ENCODE measurements at regions not wholly inside any gene's neighbourhood (a gene's known extent, or its start where the extent isn't known, plus 50 kb on each side); places are given as distances from the start of the nearest gene placed in this dataset.

- TF ChIP-seq CTCF (conservative IDR thresholded peaks at IDR 0.05) = no peak
- no peaks in the 10 kb centered on the region for H3K9me3 Mint-ChIP-seq
- no peak overlapping the region for H3K4me3 Mint-ChIP-seq
- H3K27me3 Mint-ChIP-seq (ENCODE audit: low read depth) = no peaks in the 10 kb centered on the region
- DNase-seq (ENCODE audit: low read depth, low spot score) = no peak
- no peaks in the 10 kb centered on the region for H3K4me1 Mint-ChIP-seq
- no peak overlapping the region for H3K27ac Mint-ChIP-seq (ENCODE audit: unreplicated experiment)
- no peaks in the 10 kb centered on the region for H3K36me3 Mint-ChIP-seq (ENCODE audit: low read depth)
Measured at GRCh38 chr4:57924951-57925350, 814.8 kb upstream of the IGFBP7 start.

GRCh38 chr4:57916479-57916878, 806.3 kb upstream of the IGFBP7 start:
- Mint-ChIP-seq H3K4me1 (no peaks in the 10 kb centered on the region), H3K27ac (ENCODE audit: unreplicated experiment) (no peak overlapping the region), H3K27me3 (ENCODE audit: low read depth) (no peaks in the 10 kb centered on the region), H3K36me3 (ENCODE audit: low read depth) (no peaks in the 10 kb centered on the region), H3K4me3 (no peak overlapping the region), H3K9me3 (peaks cover 6% of the 10 kb centered on the region)
- no peak for DNase-seq (ENCODE audit: low read depth, low spot score)
- TF ChIP-seq CTCF (conservative IDR thresholded peaks at IDR 0.05) = no peak

- Mint-ChIP-seq H3K4me3 (no peak overlapping the region), H3K9me3 (no peaks in the 10 kb centered on the region), H3K36me3 (ENCODE audit: low read depth) (no peaks in the 10 kb centered on the region), H3K27ac (ENCODE audit: unreplicated experiment) (no peak overlapping the region), H3K4me1 (no peaks in the 10 kb centered on the region), H3K27me3 (ENCODE audit: low read depth) (no peaks in the 10 kb centered on the region)
- no peak for TF ChIP-seq CTCF (conservative IDR thresholded peaks at IDR 0.05)
- DNase-seq (ENCODE audit: low read depth, low spot score) = no peak
Measured at GRCh38 chr4:57911203-57911602, 801.0 kb upstream of the IGFBP7 start.

GRCh38 chr4:57910151-57910550, 800.0 kb upstream of the IGFBP7 start:
- Mint-ChIP-seq H3K9me3 (no peaks in the 10 kb centered on the region), H3K4me1 (no peaks in the 10 kb centered on the region), H3K27ac (ENCODE audit: unreplicated experiment) (no peak overlapping the region), H3K4me3 (no peak overlapping the region), H3K27me3 (ENCODE audit: low read depth) (no peaks in the 10 kb centered on the region), H3K36me3 (ENCODE audit: low read depth) (no peaks in the 10 kb centered on the region)
- no peak for DNase-seq (ENCODE audit: low read depth, low spot score)
- no peak for TF ChIP-seq CTCF (conservative IDR thresholded peaks at IDR 0.05)

- Mint-ChIP-seq H3K27ac (ENCODE audit: unreplicated experiment) (no peak overlapping the region), H3K36me3 (ENCODE audit: low read depth) (no peaks in the 10 kb centered on the region), H3K4me3 (no peak overlapping the region), H3K27me3 (ENCODE audit: low read depth) (no peaks in the 10 kb centered on the region), H3K4me1 (no peaks in the 10 kb centered on the region), H3K9me3 (no peaks in the 10 kb centered on the region)
- TF ChIP-seq CTCF (conservative IDR thresholded peaks at IDR 0.05) = no peak
- DNase-seq (ENCODE audit: low read depth, low spot score) = no peak
Measured at GRCh38 chr4:57905965-57906364, 795.8 kb upstream of the IGFBP7 start.

- Mint-ChIP-seq H3K9me3 (no peaks in the 10 kb centered on the region), H3K27ac (ENCODE audit: unreplicated experiment) (no peak overlapping the region), H3K4me3 (no peak overlapping the region), H3K4me1 (no peaks in the 10 kb centered on the region), H3K36me3 (ENCODE audit: low read depth) (no peaks in the 10 kb centered on the region), H3K27me3 (ENCODE audit: low read depth) (no peaks in the 10 kb centered on the region)
- TF ChIP-seq CTCF (conservative IDR thresholded peaks at IDR 0.05) = no peak
- DNase-seq (ENCODE audit: low read depth, low spot score) = no peak
Measured at GRCh38 chr4:57877047-57877458, 766.9 kb upstream of the IGFBP7 start.

All from neural crest cell (in vitro differentiated cells).